ENCODE measurements at regions not wholly inside any gene's neighbourhood (a gene's known extent, or its start where the extent isn't known, plus 50 kb on each side); places are given as distances from the start of the nearest gene placed in this dataset.

DNA sequence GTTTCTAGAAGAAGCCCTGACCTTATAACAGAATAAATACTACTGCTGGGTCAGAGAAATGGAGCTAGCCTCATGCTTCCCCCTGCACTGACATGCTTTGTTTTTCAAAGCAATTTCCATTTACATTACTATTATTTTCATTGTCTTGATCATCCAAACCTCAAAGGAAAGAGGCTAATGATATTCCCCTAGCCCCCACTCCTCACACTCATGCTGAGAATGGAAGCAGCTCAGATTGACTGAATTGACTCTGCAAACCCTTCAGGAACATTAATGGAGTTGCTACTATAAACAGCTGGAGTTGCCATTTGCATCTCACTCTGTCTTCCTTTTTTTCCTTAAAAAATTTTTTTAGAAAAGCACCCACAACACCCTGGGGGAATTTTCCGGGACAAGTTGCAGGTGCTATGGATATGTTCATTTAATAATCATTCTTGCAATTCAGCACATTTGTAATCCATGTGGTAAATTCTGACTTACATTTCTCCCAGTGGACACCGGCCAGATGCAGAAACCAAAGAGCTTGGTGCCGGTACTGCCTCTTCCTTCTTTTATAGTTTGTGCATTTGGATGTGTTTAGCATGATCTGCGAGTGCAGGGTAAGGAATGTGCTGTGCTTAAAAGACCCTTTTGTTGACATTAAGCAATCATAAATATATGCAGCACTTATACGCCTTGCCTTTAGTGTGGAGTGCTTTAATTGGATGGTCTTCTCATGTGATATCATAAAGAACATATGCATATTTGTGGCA is 103.3 kb upstream of the OSR1 start:
- Histone ChIP-seq H3K4me1 (ENCODE audit: insufficient read depth, low read length, severe bottlenecking) (no peaks in the 10 kb centered on the region), H3K79me2 (ENCODE audit: insufficient read depth, low read length) (no peaks in the 10 kb centered on the region), H3K4me2 (ENCODE audit: low read length) (no peak overlapping the region), H4K20me1 (ENCODE audit: insufficient read depth, low read length) (no peaks in the 10 kb centered on the region), H3F3A (ENCODE audit: insufficient read depth, low read length) (no peaks in the 10 kb centered on the region), H3K27ac (ENCODE audit: low read depth, low read length, poor library complexity, severe bottlenecking) (no peak overlapping the region), H2AFZ (ENCODE audit: low read length) (no peak overlapping the region), H3K36me3 (ENCODE audit: insufficient read depth, low read length) (no peaks in the 10 kb centered on the region), H3K9me3 (ENCODE audit: low read length) (no peaks in the 10 kb centered on the region), H3K9ac (ENCODE audit: low read length) (no peak overlapping the region), H3K27me3 (ENCODE audit: insufficient read depth, low read length) (no peaks in the 10 kb centered on the region), H3K9me2 (ENCODE audit: low read depth, low read length) (no peaks in the 10 kb centered on the region), H3K4me3 (ENCODE audit: low read depth, low read length, poor library complexity, severe bottlenecking) (no peak overlapping the region)
- TF ChIP-seq, protein P1, sequence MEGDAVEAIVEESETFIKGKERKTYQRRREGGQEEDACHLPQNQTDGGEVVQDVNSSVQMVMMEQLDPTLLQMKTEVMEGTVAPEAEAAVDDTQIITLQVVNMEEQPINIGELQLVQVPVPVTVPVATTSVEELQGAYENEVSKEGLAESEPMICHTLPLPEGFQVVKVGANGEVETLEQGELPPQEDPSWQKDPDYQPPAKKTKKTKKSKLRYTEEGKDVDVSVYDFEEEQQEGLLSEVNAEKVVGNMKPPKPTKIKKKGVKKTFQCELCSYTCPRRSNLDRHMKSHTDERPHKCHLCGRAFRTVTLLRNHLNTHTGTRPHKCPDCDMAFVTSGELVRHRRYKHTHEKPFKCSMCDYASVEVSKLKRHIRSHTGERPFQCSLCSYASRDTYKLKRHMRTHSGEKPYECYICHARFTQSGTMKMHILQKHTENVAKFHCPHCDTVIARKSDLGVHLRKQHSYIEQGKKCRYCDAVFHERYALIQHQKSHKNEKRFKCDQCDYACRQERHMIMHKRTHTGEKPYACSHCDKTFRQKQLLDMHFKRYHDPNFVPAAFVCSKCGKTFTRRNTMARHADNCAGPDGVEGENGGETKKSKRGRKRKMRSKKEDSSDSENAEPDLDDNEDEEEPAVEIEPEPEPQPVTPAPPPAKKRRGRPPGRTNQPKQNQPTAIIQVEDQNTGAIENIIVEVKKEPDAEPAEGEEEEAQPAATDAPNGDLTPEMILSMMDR (IDR thresholded peaks at IDR 0.05; ENCODE audit: low read length): no peak
- TF ChIP-seq EZH2 (IDR thresholded peaks at IDR 0.05; ENCODE audit: borderline replicate concordance, low read length): no peak

DNA sequence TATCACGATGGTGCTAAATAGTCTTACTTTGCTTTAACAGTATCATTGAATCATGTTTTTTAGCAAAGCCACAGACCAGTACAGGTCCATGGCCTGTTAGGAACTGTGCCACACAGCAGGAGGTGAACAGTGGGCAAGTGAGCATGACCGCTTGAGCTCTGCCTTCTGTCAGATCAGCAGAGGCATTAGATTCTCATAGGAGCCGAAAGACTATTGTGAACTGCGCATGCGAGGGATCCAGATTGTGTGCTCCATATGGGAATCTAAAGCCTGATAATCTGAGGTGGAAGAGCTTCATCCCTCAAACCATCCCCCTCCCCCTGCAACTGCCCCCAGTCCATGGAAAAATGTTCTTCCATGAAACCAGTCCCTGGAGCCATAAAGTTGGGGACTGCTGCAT is 102.3 kb upstream of the OSR1 start:
- no peak overlapping the region for H3K4me3 ChIP-seq (ENCODE audit: low read depth, low read length, poor library complexity, severe bottlenecking)

DNA sequence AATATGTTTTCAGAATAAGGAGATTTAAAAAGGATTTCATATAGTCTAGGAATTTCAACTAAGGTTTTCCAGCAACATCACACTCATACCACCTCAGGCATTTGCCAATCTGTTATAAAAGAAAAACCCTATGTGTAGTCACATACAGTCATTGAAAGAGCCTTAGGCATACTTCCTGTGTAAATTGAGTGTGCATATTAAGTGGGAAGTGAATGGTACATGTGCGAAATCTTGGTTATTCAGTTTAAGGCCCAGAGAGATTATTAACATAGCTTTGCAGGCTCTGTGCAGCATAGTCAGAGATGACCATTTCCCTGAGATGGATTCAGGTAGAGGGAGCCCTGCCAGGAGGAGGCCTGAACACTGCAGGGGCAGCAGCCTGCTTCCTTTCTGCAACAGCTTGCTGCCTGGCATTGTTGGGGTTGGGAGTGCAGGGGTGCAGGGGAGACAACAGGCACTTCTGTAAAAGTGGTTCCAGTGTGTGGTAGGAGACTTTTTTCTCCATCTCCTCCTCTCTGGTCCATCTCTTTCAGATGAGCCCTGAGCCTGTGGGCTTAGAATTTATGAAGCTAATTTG is 100.1 kb upstream of the OSR1 start:
- Histone ChIP-seq H3K9ac (ENCODE audit: low read length) (no peak overlapping the region), H4K20me1 (ENCODE audit: insufficient read depth, low read length) (no peaks in the 10 kb centered on the region), H3K27ac (ENCODE audit: low read depth, low read length, poor library complexity, severe bottlenecking) (no peak overlapping the region), H3K27me3 (ENCODE audit: insufficient read depth, low read length) (no peaks in the 10 kb centered on the region), H3K4me1 (ENCODE audit: insufficient read depth, low read length, severe bottlenecking) (no peaks in the 10 kb centered on the region), H3K4me3 (ENCODE audit: low read depth, low read length, poor library complexity, severe bottlenecking) (no peak overlapping the region), H3F3A (ENCODE audit: insufficient read depth, low read length) (no peaks in the 10 kb centered on the region), H3K9me2 (ENCODE audit: low read depth, low read length) (no peaks in the 10 kb centered on the region), H3K4me2 (ENCODE audit: low read length) (no peak overlapping the region), H3K79me2 (ENCODE audit: insufficient read depth, low read length) (no peaks in the 10 kb centered on the region), H3K9me3 (ENCODE audit: low read length) (no peaks in the 10 kb centered on the region), H2AFZ (ENCODE audit: low read length) (no peak overlapping the region), H3K36me3 (ENCODE audit: insufficient read depth, low read length) (no peaks in the 10 kb centered on the region)
- TF ChIP-seq EZH2 (IDR thresholded peaks at IDR 0.05; ENCODE audit: borderline replicate concordance, low read length): no peak
- TF ChIP-seq, protein P1 (IDR thresholded peaks at IDR 0.05; ENCODE audit: low read length): no peak

More for the DNA sequence above, 102.3 kb upstream of the OSR1 start:
- no peak overlapping the region for H3K4me2 ChIP-seq (ENCODE audit: low read length)
- H3K9ac ChIP-seq (ENCODE audit: low read length): no peak overlapping the region
- H3K27ac ChIP-seq (ENCODE audit: low read depth, low read length, poor library complexity, severe bottlenecking): no peak overlapping the region
- no peaks in the 10 kb centered on the region for H3F3A ChIP-seq (ENCODE audit: insufficient read depth, low read length)
- no peaks in the 10 kb centered on the region for H3K9me2 ChIP-seq (ENCODE audit: low read depth, low read length)
- no peaks in the 10 kb centered on the region for H3K4me1 ChIP-seq (ENCODE audit: insufficient read depth, low read length, severe bottlenecking)
- H4K20me1 ChIP-seq (ENCODE audit: insufficient read depth, low read length): no peaks in the 10 kb centered on the region
- H3K36me3 ChIP-seq (ENCODE audit: insufficient read depth, low read length): no peaks in the 10 kb centered on the region
- TF ChIP-seq EZH2 (IDR thresholded peaks at IDR 0.05; ENCODE audit: borderline replicate concordance, low read length): no peak
- TF ChIP-seq, protein P1 (IDR thresholded peaks at IDR 0.05; ENCODE audit: low read length): no peak
- no peaks in the 10 kb centered on the region for H3K9me3 ChIP-seq (ENCODE audit: low read length)
- no peaks in the 10 kb centered on the region for H3K79me2 ChIP-seq (ENCODE audit: insufficient read depth, low read length)
- H3K27me3 ChIP-seq (ENCODE audit: insufficient read depth, low read length): no peaks in the 10 kb centered on the region
- H2AFZ ChIP-seq (ENCODE audit: low read length): no peak overlapping the region

Measured in OCI-LY1 (cell line).